GM18519 (cell line): ENCODE measurements at regions not wholly inside any gene's neighbourhood (a gene's known extent, or its start where the extent isn't known, plus 50 kb on each side); places are given as distances from the start of the nearest gene placed in this dataset.

Experiments
- ATAC-seq: cut with Tn5 transposase; IDR thresholded peaks from one replicate; pipeline ENCODE4 v1.9.1; 2021; ENCODE audit warnings: mild to moderate bottlenecking, moderate library complexity; ENCODE audit not compliant: unreplicated experiment, low FRiP score

- ATAC-seq, result no peak
These were observed 893.4 kb downstream of the C6orf118 start for GRCh38 chr6:164415832-164416563.

- ATAC-seq, result no peak
These were observed 894.7 kb downstream of the C6orf118 start for GRCh38 chr6:164414695-164415094.

DNA sequence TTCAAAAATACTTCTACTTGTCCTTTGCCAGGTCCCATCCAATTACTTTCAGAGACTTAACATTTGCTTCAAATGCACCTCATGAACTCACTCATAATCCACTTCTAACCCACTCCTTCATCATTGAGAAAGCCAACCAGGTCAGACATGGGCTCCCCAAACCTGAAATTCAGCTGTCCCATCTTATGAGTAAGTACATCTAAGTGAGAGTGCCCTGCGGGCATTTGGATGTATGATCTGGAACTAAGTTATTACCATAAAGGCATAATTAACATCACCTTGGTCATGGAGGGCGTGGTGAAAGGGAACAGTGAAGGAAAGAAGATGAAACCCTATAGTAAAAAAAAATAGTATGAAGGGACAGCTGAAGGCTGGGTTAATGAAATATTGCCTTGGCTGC lies 896.8 kb downstream of the C6orf118 start:
- ATAC-seq, result no peak

GRCh38 chr6:164410017-164410416 lies 899.4 kb downstream of the C6orf118 start:
- no peak for ATAC-seq

GRCh38 chr6:164409309-164410009 lies 899.9 kb downstream of the C6orf118 start:
- ATAC-seq, result no peak

DNA sequence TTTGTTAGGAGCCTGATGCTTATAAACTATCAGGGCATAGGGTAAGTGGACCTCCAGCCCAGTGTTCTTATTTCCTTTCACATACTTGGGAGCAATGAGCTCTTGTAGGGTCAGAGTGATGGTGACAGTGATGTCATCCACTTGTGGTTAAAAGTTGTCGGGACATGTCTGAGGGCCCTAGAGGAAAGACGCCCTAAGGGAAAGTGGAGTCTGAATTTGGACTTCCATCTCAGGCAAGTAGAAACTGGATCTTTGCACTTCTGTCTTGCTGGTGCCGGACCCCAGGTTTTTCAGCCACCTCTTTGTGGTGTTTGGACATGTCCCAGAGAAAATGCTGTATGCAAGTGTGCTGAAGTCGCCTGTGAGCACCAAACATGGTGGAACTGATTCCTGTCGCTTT lies 900.5 kb downstream of the C6orf118 start:
- ATAC-seq, result no peak

DNA sequence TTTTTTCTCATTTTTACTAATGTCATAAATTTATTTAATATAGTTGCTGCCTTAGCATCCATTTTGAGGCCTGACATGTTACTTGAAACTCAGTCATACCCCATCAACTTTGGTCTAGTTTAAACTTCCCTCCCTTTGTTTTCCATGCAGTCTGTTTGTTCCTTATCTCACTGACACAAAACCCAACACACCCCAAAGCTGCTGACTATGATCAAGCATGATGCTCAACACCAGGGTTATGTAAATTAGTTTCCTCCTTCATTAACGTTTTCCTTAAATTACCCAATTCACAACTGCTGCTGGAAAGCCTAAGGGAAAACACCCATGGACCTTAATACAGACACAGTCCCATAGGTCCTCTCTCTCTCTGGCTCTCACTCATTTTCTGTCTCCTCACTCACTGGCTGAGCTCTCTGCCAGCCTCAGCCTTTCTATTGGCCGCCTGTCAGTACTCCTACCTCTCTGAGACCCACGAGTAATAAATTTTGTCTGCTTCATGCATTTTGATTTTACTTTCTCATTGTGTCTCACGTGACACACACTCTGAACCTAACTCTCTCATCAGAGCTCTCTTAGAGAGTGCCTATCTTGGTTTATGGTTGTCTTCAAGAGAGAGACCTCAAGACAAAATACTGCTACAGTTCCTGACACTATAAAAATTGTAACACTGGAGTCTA lies 904.5 kb downstream of the C6orf118 start:
- ATAC-seq, result no peak

DNA sequence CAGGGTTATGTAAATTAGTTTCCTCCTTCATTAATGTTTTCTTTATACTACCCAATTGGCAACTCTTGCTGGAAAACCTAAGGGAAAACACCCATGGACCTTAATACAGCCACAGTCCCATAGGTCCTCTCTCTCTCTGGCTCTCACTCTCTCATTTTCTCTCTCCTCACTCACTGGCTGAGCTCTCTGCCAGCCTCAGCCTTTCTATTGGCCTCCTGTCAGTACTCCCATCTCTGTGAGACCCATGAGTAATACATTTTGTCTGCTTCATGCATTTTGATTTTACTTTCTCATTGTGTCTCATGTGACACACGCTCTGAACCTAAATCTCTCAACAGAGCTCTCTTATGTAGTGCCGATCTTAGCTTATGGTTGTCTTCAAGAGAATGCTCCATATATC lies 907.5 kb downstream of the C6orf118 start:
- ATAC-seq, result no peak

- ATAC-seq, result no peak
These were observed 910.8 kb downstream of the C6orf118 start for GRCh38 chr6:164398647-164399046.

DNA sequence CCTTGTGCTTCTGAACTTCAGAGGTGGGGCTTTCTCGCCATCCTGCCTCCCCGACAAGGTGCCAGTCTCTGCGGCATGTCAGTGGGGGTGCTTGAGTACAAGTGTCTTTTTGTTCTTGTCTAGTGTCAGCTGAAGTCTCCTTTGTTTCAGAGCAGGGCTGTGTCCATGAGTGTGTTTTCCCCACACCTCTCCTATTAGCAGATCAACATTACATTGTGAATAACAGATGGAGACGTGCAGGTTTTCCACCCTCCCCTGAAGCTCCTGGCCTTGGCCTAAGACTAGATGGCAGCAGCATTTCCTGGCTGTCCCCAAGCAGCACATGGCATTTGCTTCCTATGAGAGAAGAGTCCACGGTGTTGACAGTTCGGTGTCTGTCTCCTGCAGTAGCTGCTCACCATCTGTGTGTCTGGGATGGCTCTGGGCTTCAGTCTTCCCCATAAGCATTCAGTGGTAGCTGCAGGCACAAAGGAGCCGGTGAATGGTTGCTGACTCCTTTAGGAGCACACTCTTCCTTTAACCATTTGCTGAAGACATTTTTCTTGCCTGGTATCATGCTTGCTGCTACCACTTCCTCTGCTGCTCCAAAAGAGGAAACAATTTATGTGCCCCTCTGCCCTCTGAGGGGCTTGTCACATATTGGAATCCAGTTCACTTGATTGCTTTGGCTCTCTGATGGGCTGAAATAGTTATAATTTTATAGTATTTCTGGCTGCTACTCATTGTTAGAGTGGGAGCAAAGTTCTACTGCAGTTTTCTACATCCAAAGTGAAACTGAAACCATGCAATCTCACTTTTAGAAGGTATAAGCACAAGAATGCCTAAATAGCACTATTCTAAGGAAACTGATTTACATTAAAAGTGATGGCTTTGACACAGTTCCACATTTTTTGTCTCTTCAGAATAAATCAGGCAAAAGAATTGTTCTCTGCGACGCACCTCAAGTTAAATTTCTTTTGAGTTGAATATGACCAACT lies 913.0 kb downstream of the C6orf118 start:
- ATAC-seq, result no peak

DNA sequence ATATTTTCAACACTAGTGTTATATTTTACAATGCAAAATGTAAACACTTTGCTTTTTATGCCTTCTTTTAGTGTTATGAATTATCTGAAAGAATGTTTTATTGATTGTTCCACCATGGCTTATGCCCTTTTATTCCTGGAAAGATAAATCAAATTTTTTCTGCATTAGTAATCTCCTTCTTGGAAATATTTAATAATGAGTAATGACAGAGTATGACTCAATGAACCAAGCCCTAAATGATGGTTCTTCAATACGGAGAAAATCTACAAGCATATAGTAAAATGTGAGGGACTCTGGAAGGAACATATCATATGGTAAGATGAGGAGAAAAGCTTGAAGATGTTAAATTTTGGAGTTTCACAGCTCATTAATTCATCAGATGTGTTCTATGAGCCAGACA lies 929.6 kb downstream of the C6orf118 start:
- ATAC-seq, result no peak

DNA sequence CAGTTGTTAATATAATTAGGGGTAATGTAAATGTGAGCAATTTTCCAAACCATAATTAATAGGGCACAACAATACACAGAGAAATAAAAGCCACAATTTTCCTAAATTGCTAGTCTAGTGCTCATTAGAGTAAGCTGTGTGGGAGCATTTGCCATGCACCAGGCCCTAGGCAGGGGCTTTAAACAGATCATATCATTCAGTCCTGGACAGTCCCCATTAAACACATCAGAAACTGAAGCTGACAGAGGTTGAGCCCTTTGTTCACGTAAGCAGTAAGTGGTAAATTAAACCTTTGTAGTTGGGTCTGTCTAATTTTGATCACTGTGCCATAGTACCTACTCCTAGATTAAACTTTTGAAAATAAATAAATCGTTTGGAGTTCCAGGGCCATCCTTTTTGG lies 931.1 kb downstream of the C6orf118 start:
- ATAC-seq, result no peak

DNA sequence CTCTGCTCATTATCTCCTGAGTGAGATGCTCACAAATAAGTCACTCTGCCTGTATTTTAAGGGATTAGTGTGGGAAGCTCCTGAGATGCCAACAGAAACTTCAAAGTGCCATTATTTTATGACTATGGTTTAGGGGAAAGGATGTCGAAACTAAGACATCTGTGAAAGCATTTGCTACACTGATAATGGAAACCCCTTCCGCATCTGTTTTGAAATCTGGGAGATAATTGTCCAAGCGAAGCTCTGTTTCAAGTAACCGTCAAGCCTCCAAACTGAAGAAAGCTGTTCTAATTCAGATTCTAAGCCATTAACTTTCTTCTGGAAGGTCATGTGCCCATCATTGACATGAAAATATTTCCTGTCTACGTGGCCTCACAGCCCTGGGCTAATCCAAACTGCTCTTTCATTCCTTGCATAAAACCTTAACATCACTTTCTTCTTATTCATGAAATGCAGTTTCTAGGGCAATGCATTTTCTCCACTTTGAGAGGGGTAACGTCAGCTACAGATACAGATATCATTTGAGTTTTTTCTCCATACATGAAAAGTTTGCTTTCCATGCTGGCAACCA lies 932.0 kb downstream of the C6orf118 start:
- no peak for ATAC-seq

- ATAC-seq, result no peak
These were observed 938.6 kb downstream of the C6orf118 start for GRCh38 chr6:164370773-164371172.

GRCh38 chr6:164359441-164359840 lies 944.9 kb downstream of the QKI start:
- ATAC-seq, result no peak

GRCh38 chr6:164359036-164359435 lies 944.5 kb downstream of the QKI start:
- no peak for ATAC-seq

DNA sequence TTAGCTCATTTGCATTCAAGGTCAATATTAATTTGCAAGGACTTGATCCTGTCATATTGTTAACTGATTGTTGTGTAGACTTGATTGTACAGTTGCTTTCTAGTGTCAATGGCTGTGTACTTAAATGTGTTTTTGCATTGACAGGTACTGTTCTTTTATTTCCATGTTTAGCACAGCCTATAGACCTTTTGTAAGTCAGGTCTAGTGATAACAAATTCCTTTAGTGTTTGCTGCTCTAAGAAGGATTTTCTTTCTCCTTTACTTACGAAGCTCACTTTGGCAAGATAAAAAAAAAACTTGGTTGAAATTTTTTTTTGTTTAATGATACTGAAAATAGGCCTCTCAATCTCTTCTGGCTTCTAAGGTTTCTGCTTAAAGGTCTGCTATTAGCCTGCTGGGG lies 942.3 kb downstream of the QKI start:
- no peak for ATAC-seq

- ATAC-seq, result no peak
These were observed 932.9 kb downstream of the QKI start for GRCh38 chr6:164347455-164347854.

DNA sequence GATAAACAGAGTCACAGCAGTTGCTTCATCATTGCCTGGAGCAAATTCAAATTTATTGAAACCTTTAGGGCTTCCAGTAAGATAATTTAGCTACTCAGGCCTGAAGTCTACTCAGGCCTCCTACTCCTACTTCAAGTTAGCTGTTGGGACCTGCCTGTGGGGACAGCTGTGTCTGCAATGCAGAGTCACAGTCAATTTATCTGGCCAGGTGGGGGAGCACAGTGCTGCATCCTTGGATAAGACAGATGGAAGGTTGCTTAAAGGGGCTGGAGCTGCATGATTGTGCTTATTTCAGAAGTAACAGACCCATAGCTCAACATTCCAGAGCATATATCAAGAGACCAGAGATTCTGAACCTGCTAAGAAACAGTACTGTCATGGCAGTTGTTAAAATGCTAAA lies 932.1 kb downstream of the QKI start:
- ATAC-seq, result no peak

GRCh38 chr6:164345806-164346496 lies 931.4 kb downstream of the QKI start:
- no peak for ATAC-seq
